RWPE2 (cell line): ENCODE measurements at regions not wholly inside any gene's neighbourhood (a gene's known extent, or its start where the extent isn't known, plus 50 kb on each side); places are given as distances from the start of the nearest gene placed in this dataset.

Experiments used
- ATAC-seq: fragments of 200-7000 bp; cut with Tn5 transposase; 3 replicates; pipeline ENCODE4 v1.9.1; 2021; ENCODE audit warnings: low read depth
- DNase-seq: peaks from one replicate; pipeline ENCODE4 v3.0.0-alpha.2; 2020; ENCODE audit warnings: low spot score
- H3K27ac ChIP-seq: fragments of 450-650 bp; 2 replicates; pipeline ENCODE4 v1.5.1; 2017; ENCODE audit warnings: mild to moderate bottlenecking; ENCODE audit not compliant: poor library complexity, severe bottlenecking
- H3K27me3 ChIP-seq: fragments of 250-450 bp; sonication (Bioruptor Pico); 2 replicates; pipeline ENCODE4 v1.5.1; 2021; ENCODE audit warnings: mild to moderate bottlenecking, moderate library complexity; ENCODE audit not compliant: insufficient read depth, poor library complexity, severe bottlenecking
- H3K36me3 ChIP-seq: fragments of 250-450 bp; sonication (Bioruptor Pico); 2 replicates; pipeline ENCODE4 v1.5.1; 2020; ENCODE audit warnings: low read depth, mild to moderate bottlenecking, moderate library complexity
- H3K4me1 ChIP-seq: fragments of 250-450 bp; sonication (Bioruptor Pico); 2 replicates; pipeline ENCODE4 v1.5.1; 2021; ENCODE audit warnings: mild to moderate bottlenecking, moderate library complexity; ENCODE audit not compliant: insufficient read depth, poor library complexity, severe bottlenecking
- H3K4me3 ChIP-seq: fragments of 250-450 bp; sonication (Bioruptor Pico); 2 replicates; pipeline ENCODE4 v1.5.1; 2021; ENCODE audit warnings: mild to moderate bottlenecking, moderate library complexity; ENCODE audit not compliant: severe bottlenecking
- H3K9me3 ChIP-seq: fragments of 250-450 bp; sonication (Bioruptor Pico); 2 replicates; pipeline ENCODE4 v1.5.1; 2021; ENCODE audit warnings: mild to moderate bottlenecking, moderate library complexity; ENCODE audit not compliant: severe bottlenecking
- TF ChIP-seq, protein P1 (sequence below): fragments of 450-650 bp; IDR thresholded peaks from one replicate; pipeline ENCODE4 v1.5.1; 2017; ENCODE audit warnings: mild to moderate bottlenecking, moderate library complexity; ENCODE audit not compliant: poor library complexity, severe bottlenecking

DNA sequence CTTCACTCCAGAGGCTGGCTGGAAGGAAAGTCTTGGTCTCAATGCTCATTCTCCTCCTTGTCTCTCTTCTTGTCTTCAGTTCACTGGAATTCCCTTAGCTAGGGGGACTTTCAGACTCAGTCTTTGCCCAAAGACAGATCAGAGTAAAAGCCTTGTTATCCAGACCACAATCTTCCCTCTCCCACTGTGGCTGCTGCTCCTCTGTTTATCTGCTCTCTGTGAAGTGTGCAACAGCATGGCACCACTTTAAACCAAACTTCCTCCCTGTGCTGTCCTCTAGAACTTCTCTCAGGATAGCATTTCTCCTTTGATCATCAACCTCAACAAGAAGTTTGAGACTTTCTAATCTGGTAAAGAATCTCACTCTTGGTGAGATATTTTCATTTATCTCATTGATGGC, 530.1 kb upstream of the SLIT2 start:
- H3K27me3 ChIP-seq = no peaks in the 10 kb centered on the region
- no peak overlapping the region for H3K27ac ChIP-seq
- no peak for DNase-seq
- no peak for ATAC-seq
- TF ChIP-seq, protein P1, sequence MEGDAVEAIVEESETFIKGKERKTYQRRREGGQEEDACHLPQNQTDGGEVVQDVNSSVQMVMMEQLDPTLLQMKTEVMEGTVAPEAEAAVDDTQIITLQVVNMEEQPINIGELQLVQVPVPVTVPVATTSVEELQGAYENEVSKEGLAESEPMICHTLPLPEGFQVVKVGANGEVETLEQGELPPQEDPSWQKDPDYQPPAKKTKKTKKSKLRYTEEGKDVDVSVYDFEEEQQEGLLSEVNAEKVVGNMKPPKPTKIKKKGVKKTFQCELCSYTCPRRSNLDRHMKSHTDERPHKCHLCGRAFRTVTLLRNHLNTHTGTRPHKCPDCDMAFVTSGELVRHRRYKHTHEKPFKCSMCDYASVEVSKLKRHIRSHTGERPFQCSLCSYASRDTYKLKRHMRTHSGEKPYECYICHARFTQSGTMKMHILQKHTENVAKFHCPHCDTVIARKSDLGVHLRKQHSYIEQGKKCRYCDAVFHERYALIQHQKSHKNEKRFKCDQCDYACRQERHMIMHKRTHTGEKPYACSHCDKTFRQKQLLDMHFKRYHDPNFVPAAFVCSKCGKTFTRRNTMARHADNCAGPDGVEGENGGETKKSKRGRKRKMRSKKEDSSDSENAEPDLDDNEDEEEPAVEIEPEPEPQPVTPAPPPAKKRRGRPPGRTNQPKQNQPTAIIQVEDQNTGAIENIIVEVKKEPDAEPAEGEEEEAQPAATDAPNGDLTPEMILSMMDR = no peak
- H3K36me3 ChIP-seq = no peaks in the 10 kb centered on the region
- H3K4me1 ChIP-seq = no peaks in the 10 kb centered on the region
- H3K4me3 ChIP-seq = no peak overlapping the region
- no peaks in the 10 kb centered on the region for H3K9me3 ChIP-seq

DNA sequence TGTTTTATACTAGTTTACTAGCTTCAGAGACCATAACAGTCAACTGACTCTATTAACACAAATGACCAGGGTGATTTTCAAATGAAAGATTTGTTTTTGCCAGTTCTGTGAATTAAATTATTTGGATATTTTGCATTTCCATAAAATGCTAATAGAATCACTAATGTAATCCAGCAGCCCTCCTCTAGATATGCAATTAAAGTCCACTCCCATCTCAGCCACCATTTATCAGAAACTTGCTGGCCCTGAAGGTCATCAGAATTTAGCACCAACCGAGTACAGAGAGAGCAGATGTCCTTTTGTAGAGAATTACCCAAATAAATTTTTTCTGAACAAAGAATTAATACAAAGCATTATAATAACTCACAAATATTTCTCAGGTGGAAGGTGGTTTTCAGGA, 531.1 kb upstream of the SLIT2 start:
- Histone ChIP-seq H3K4me1 (no peaks in the 10 kb centered on the region), H3K27me3 (no peaks in the 10 kb centered on the region), H3K9me3 (no peaks in the 10 kb centered on the region), H3K36me3 (no peaks in the 10 kb centered on the region), H3K27ac (no peak overlapping the region), H3K4me3 (no peak overlapping the region)
- ATAC-seq (no peak), DNase-seq (no peak)
- TF ChIP-seq, protein P1 = no peak

DNA sequence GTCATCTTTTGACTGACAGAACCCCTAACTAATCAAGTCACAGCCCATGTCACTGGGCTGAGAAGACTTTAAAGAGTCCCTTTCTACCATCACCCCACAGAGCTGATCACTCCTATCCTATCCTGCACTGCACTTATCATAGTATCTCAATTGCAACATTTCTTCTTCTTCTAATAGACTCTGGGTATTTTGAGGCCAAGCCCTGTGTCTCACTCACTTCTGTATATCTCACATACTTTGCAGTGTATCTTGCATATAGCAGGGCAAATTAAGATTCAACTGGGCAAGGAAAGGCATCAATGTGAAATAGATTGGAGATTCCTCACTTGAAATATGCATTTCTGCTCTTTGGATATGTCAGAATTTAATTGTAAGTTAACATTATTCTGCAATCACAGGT, 531.5 kb upstream of the SLIT2 start:
- TF ChIP-seq, protein P1 = no peak
- no peak for ATAC-seq

DNA sequence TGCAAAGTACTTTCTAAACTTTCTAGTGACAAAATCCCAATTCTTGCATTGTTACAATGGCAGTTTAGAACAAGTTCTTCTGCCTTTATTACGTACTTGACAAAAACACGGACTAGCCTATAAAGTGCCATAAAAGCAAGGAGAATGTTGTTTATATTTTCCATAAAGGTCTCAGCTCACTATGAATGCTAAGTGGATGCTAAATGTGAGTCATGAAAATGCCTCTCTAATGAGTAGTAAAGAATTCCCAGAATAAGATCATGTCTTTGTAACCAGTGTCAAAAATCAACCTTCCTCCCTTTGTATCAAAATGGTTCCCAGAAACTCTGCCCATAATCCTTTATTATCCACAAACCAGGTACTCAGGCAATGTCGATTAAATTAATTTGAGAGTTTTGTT, 539.8 kb upstream of the SLIT2 start:
- Histone ChIP-seq H3K36me3 (no peaks in the 10 kb centered on the region), H3K27ac (no peak overlapping the region), H3K4me3 (no peak overlapping the region), H3K4me1 (peaks cover 6% of the 10 kb centered on the region), H3K9me3 (no peaks in the 10 kb centered on the region), H3K27me3 (no peaks in the 10 kb centered on the region)
- peak; percentile 86 for ATAC-seq
- DNase-seq = no peak
- TF ChIP-seq, protein P1 = no peak

More for the DNA sequence above, 531.5 kb upstream of the SLIT2 start:
- H3K27me3 ChIP-seq = no peaks in the 10 kb centered on the region
- no peak for DNase-seq
- no peaks in the 10 kb centered on the region for H3K9me3 ChIP-seq
- H3K36me3 ChIP-seq = no peaks in the 10 kb centered on the region
- no peak overlapping the region for H3K4me3 ChIP-seq
- no peaks in the 10 kb centered on the region for H3K4me1 ChIP-seq
- H3K27ac ChIP-seq = no peak overlapping the region

DNA sequence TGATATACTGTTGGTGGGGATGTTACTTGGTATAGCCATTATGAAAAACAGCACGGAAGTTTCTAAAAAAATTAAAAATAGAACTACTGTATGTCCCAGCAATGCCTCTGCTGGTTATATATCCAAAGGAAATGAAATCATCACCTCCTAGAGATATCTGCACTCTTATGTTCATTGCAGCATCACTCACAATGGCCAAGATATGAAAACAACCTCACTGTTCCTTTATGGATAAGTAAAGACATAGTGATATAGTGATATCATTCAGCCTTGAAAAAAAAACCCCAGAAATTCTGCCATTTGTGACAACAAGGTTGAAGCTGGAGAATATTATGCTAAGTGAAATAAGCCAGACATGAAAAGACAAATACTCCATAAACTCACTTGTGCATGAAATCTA, 543.8 kb upstream of the SLIT2 start:
- DNase-seq = no peak
- H3K4me1 ChIP-seq = peaks cover 6% of the 10 kb centered on the region

More for the DNA sequence above, 543.8 kb upstream of the SLIT2 start:
- H3K36me3 ChIP-seq = no peaks in the 10 kb centered on the region
- H3K4me3 ChIP-seq = no peak overlapping the region
- H3K27me3 ChIP-seq = no peaks in the 10 kb centered on the region
- TF ChIP-seq, protein P1 = no peak
- no peaks in the 10 kb centered on the region for H3K9me3 ChIP-seq
- no peak for ATAC-seq
- no peak overlapping the region for H3K27ac ChIP-seq
